Upper lobe of left lung (tissue), 6 donors: ENCODE measurements at regions not wholly inside any gene's neighbourhood (a gene's known extent, or its start where the extent isn't known, plus 50 kb on each side); places are given as distances from the start of the nearest gene placed in this dataset.

Experiments used
- ATAC-seq, 2 donors: fragments of 200-7000 bp; cut with Tn5 transposase; one replicate each; pipeline ENCODE4 v1.9.1; 2022; ENCODE audit warnings: mild to moderate bottlenecking in 2 of 2, moderate library complexity in 2 of 2; ENCODE audit not compliant: low FRiP score in 2 of 2
- DNase-seq, 2 donors: peaks; one replicate each; pipeline ENCODE4 v3.0.0-alpha.2; 2019 to 2020
- H3K27ac ChIP-seq, 4 donors: fragments of 200-600 bp; sonication (generic); one replicate each; pipeline ENCODE4 v1.5.1; 2016 to 2019
- H3K27me3 ChIP-seq, 4 donors: fragments of 200-600 bp; sonication (generic); one replicate each; pipeline ENCODE4 v1.5.1; 2017 to 2019
- H3K36me3 ChIP-seq, 4 donors: fragments of 200-600 bp; sonication (generic); one replicate each; pipeline ENCODE4 v1.5.1; 2016 to 2019
- H3K4me1 ChIP-seq, 4 donors: fragments of 200-600 bp; sonication (generic); one replicate each; pipeline ENCODE4 v1.5.1; 2018 to 2019
- H3K4me3 ChIP-seq, 4 donors: fragments of 200-600 bp; sonication (generic); one replicate each; pipeline ENCODE4 v1.5.1; 2017 to 2019; ENCODE audit warnings: mild to moderate bottlenecking in 2 of 4, moderate library complexity in 1 of 4
- H3K9me3 ChIP-seq, 4 donors: fragments of 200-600 bp; sonication (generic); one replicate each; pipeline ENCODE4 v1.5.1; 2018 to 2019
- CTCF ChIP-seq, 6 experiments: fragments of 450-650 bp in 4 of 6; fragments of 200-600 bp in 2 of 6; sonication (generic) in 2 of 6; IDR thresholded peaks; one replicate each; pipeline ENCODE4 v1.5.1; 2016 to 2019; ENCODE audit warnings: antibody characterized with exemption in 6 of 6
- EP300 ChIP-seq, 4 donors: sonication (generic); formaldehyde crosslinking; IDR thresholded peaks; one replicate each; pipeline ENCODE4 v1.5.1; 2017; ENCODE audit warnings: antibody characterized with exemption in 4 of 4, control low read depth in 2 of 4
- POLR2A ChIP-seq, 4 donors: fragments of 450-650 bp; IDR thresholded peaks; one replicate each; pipeline ENCODE4 v1.5.1; 2016 to 2017; ENCODE audit warnings: antibody characterized with exemption in 4 of 4, mild to moderate bottlenecking in 2 of 4
- POLR2AphosphoS5 ChIP-seq, 2 donors: sonication (generic); formaldehyde crosslinking; IDR thresholded peaks; one replicate each; pipeline ENCODE4 v1.5.1; 2017; ENCODE audit warnings: antibody characterized with exemption in 2 of 2
- WGBS, 2 donors: methylation state at CpG; one replicate each; pipeline ENCODE4 v1.1.5; 2017 to 2018; 5-methylcytosine and 5-hydroxymethylcytosine counted together
- donor health status: DM: no; HTN: no; CAD: no; lungs with moderate emphysema.
- donor health status: DM: no; HTN: yes; CAD: no; lungs with severe emphysema.

- 64 to 73% methylated on average over 4 of the region's 4 CpGs for WGBS, 2 donors
- no peak overlapping the region for H3K4me3 ChIP-seq
- DNase-seq (no peak), ATAC-seq (no peak)
- H3K4me1 ChIP-seq: no peaks in the 10 kb centered on the region
- no peak overlapping the region for H3K27ac ChIP-seq
- H3K27me3 ChIP-seq: no peaks in the 10 kb centered on the region
- TF ChIP-seq POLR2A (IDR thresholded peaks at IDR 0.05) (no peak), CTCF (IDR thresholded peaks at IDR 0.05) (no peak), EP300 (IDR thresholded peaks at IDR 0.05) (no peak), POLR2AphosphoS5 (IDR thresholded peaks at IDR 0.05) (no peak)
- H3K9me3 ChIP-seq: no peaks in the 10 kb centered on the region
- no peaks in the 10 kb centered on the region for H3K36me3 ChIP-seq
These were observed 212.5 kb downstream of the SOCS6 start for GRCh38 chr18:70501358-70501757.

GRCh38 chr18:70500748-70501147, 211.9 kb downstream of the SOCS6 start:
- Histone ChIP-seq H3K4me3 (no peak overlapping the region), H3K27ac (no peak overlapping the region), H3K4me1 (no peaks in the 10 kb centered on the region), H3K9me3 (no peaks in the 10 kb centered on the region), H3K36me3 (no peaks in the 10 kb centered on the region), H3K27me3 (no peaks in the 10 kb centered on the region)
- ATAC-seq (no peak), DNase-seq (no peak)
- no peak for TF ChIP-seq POLR2AphosphoS5 (IDR thresholded peaks at IDR 0.05)
- TF ChIP-seq EP300 (IDR thresholded peaks at IDR 0.05): no peak
- no peak for TF ChIP-seq CTCF (IDR thresholded peaks at IDR 0.05)
- no peak for TF ChIP-seq POLR2A (IDR thresholded peaks at IDR 0.05)
- 90 to 94% methylated on average over 2 of the region's 2 CpGs for WGBS, 2 donors

GRCh38 chr18:70499218-70499691, 210.4 kb downstream of the SOCS6 start:
- peak in 1 of 2 donors; percentile 75 for DNase-seq
- no peaks in the 10 kb centered on the region for H3K36me3 ChIP-seq
- TF ChIP-seq EP300 (IDR thresholded peaks at IDR 0.05) (no peak), CTCF (IDR thresholded peaks at IDR 0.05) (no peak), POLR2A (IDR thresholded peaks at IDR 0.05) (no peak), POLR2AphosphoS5 (IDR thresholded peaks at IDR 0.05) (no peak)
- no peaks in the 10 kb centered on the region for H3K4me1 ChIP-seq
- H3K4me3 ChIP-seq: no peak overlapping the region
- H3K9me3 ChIP-seq: no peaks in the 10 kb centered on the region
- 87 to 93% methylated on average over 8 to 31 of the region's 31 CpGs for WGBS, 2 donors
- ATAC-seq: peak in 1 of 2 donors; percentile 43
- H3K27ac ChIP-seq: no peak overlapping the region
- no peaks in the 10 kb centered on the region for H3K27me3 ChIP-seq

- TF ChIP-seq POLR2A (IDR thresholded peaks at IDR 0.05) (no peak), POLR2AphosphoS5 (IDR thresholded peaks at IDR 0.05) (no peak), CTCF (IDR thresholded peaks at IDR 0.05) (no peak), EP300 (IDR thresholded peaks at IDR 0.05) (no peak)
- H3K4me1 ChIP-seq: no peaks in the 10 kb centered on the region
- no peaks in the 10 kb centered on the region for H3K36me3 ChIP-seq
- whole genome bisulfite sequencing, 2 donors: 79 to 82% methylated on average over 8 of the region's 8 CpGs
- H3K9me3 ChIP-seq: no peaks in the 10 kb centered on the region
- no peak overlapping the region for H3K4me3 ChIP-seq
- H3K27me3 ChIP-seq: no peaks in the 10 kb centered on the region
- H3K27ac ChIP-seq: no peak overlapping the region
- no peak for DNase-seq
- no peak for ATAC-seq
These were observed 207.8 kb downstream of the SOCS6 start for GRCh38 chr18:70496353-70497294.
